ENCODE measurements at regions not wholly inside any gene's neighbourhood (a gene's known extent, or its start where the extent isn't known, plus 50 kb on each side); places are given as distances from the start of the nearest gene placed in this dataset.

- TF ChIP-seq CTCF (IDR thresholded peaks at IDR 0.05) (no peak), EZH2 (IDR thresholded peaks at IDR 0.05; ENCODE audit: borderline replicate concordance, insufficient read depth, low read depth, low read length, poor library complexity, severe bottlenecking) (no peak)
Observed at GRCh38 chr14:99324291-99324690, 52.3 kb upstream of the BCL11B start.

All from B cell (primary cell).